Liver (tissue), 7 donors: ENCODE measurements at regions not wholly inside any gene's neighbourhood (a gene's known extent, or its start where the extent isn't known, plus 50 kb on each side); places are given as distances from the start of the nearest gene placed in this dataset.

Source experiments
- DNase-seq: peaks from one replicate; pipeline ENCODE4 v3.0.0-alpha.2; 2017; ENCODE audit warnings: low spot score
- H3K27ac ChIP-seq, 2 donors: one replicate each; pipeline ENCODE4 v1.7.0; 2013; ENCODE audit warnings: inconsistent platforms in 2 of 2, low read length in 2 of 2, control low read depth in 1 of 2, low read depth in 1 of 2, mild to moderate bottlenecking in 1 of 2
- H3K27me3 ChIP-seq, 4 donors: one replicate each; pipeline versions ENCODE4 v1.6.1 to v1.7.0; 2013; ENCODE audit warnings: low read length in 3 of 4, inconsistent platforms in 1 of 4, mild to moderate bottlenecking in 1 of 4, moderate library complexity in 1 of 4; ENCODE audit not compliant: control insufficient read depth in 4 of 4, insufficient read depth in 4 of 4
- H3K36me3 ChIP-seq, 4 donors: one replicate each; pipeline versions ENCODE4 v1.6.1 to v1.7.0; 2013; ENCODE audit warnings: low read length in 3 of 4, mild to moderate bottlenecking in 3 of 4, low read depth in 1 of 4, moderate library complexity in 1 of 4; ENCODE audit not compliant: control insufficient read depth in 4 of 4, insufficient read depth in 3 of 4
- H3K4me1 ChIP-seq, 4 donors: one replicate each; pipeline versions ENCODE4 v1.6.1 to v1.7.0; 2013; ENCODE audit warnings: low read length in 3 of 4, mild to moderate bottlenecking in 3 of 4, moderate library complexity in 1 of 4; ENCODE audit not compliant: control insufficient read depth in 4 of 4, insufficient read depth in 4 of 4
- H3K4me3 ChIP-seq, 3 donors: one replicate each; pipeline versions ENCODE4 v1.6.1 to v1.7.0; 2013; ENCODE audit warnings: low read length in 3 of 3, control low read depth in 1 of 3, low read depth in 1 of 3, mild to moderate bottlenecking in 1 of 3
- H3K9ac ChIP-seq, 2 donors: one replicate each; pipeline ENCODE4 v1.7.0; 2013; ENCODE audit warnings: low read length in 2 of 2, mild to moderate bottlenecking in 2 of 2, moderate library complexity in 2 of 2, control low read depth in 1 of 2, low read depth in 1 of 2
- H3K9me3 ChIP-seq, 4 donors: one replicate each; pipeline versions ENCODE4 v1.6.1 to v1.7.0; 2013; ENCODE audit warnings: low read length in 3 of 4; ENCODE audit not compliant: control insufficient read depth in 4 of 4
- EGR1 ChIP-seq, 2 donors: IDR thresholded peaks; 2 replicates each; pipeline ENCODE4 v1.6.1; 2016 to 2018; ENCODE audit warnings: antibody characterized with exemption in 2 of 2, low read depth in 2 of 2
- FOXA1 ChIP-seq: IDR thresholded peaks from 2 replicates; pipeline ENCODE4 v1.6.1; 2016; ENCODE audit warnings: antibody characterized with exemption
- FOXA2 ChIP-seq: IDR thresholded peaks from 2 replicates; pipeline ENCODE4 v1.6.1; 2016; ENCODE audit warnings: antibody characterized with exemption
- GABPA ChIP-seq, 2 donors: IDR thresholded peaks in 1 of 2; conservative IDR thresholded peaks in 1 of 2; 2 replicates each; pipeline ENCODE4 v1.6.1; 2016; ENCODE audit warnings: antibody characterized with exemption in 2 of 2, mild to moderate bottlenecking in 1 of 2, moderate library complexity in 1 of 2
- HNF4A ChIP-seq, 2 donors: conservative IDR thresholded peaks; 2 replicates each; pipeline ENCODE4 v1.6.1; 2016; ENCODE audit warnings: antibody characterized with exemption in 2 of 2, mild to moderate bottlenecking in 2 of 2
- HNF4G ChIP-seq: IDR thresholded peaks from 2 replicates; pipeline ENCODE4 v1.6.1; 2016; ENCODE audit warnings: antibody characterized with exemption
- JUND ChIP-seq, 2 donors: IDR thresholded peaks; 2 replicates each; pipeline ENCODE4 v1.6.1; 2016; ENCODE audit warnings: antibody characterized with exemption in 2 of 2
- NR2F2 ChIP-seq: IDR thresholded peaks from 2 replicates; pipeline ENCODE4 v1.6.1; 2016; ENCODE audit warnings: antibody characterized with exemption
- RAD21 ChIP-seq, 2 donors: IDR thresholded peaks; 2 replicates each; pipeline ENCODE4 v1.6.1; 2016; ENCODE audit warnings: antibody characterized with exemption in 2 of 2, mild to moderate bottlenecking in 2 of 2
- REST ChIP-seq: IDR thresholded peaks from 2 replicates; pipeline ENCODE4 v1.6.1; 2016; ENCODE audit warnings: antibody characterized with exemption, mild to moderate bottlenecking
- RXRA ChIP-seq, 2 donors: IDR thresholded peaks; 2 replicates each; pipeline ENCODE4 v1.6.1; 2017 to 2018; ENCODE audit warnings: antibody characterized with exemption in 2 of 2, mild to moderate bottlenecking in 1 of 2
- SP1 ChIP-seq: IDR thresholded peaks from 2 replicates; pipeline ENCODE4 v1.6.1; 2018; ENCODE audit warnings: antibody characterized with exemption, mild to moderate bottlenecking
- TAF1 ChIP-seq: conservative IDR thresholded peaks from 2 replicates; pipeline ENCODE4 v1.6.1; 2016; ENCODE audit warnings: antibody characterized with exemption, mild to moderate bottlenecking
- YY1 ChIP-seq: IDR thresholded peaks from 2 replicates; pipeline ENCODE4 v1.6.1; 2016; ENCODE audit warnings: antibody characterized with exemption, mild to moderate bottlenecking
- WGBS: extraction: QIAGEN DNeasy Blood & Tissue Kit; methylation state at CpG from one replicate; pipeline ENCODE4 v1.1.7; 2013; 5-methylcytosine and 5-hydroxymethylcytosine counted together
- TF ChIP-seq, protein P1 (sequence below): IDR thresholded peaks from 2 replicates; pipeline ENCODE4 v1.6.1; 2016; ENCODE audit warnings: antibody characterized with exemption
- TF ChIP-seq, protein P2 (sequence below): IDR thresholded peaks from 2 replicates; pipeline ENCODE4 v1.6.1; 2016; ENCODE audit warnings: antibody characterized with exemption
- donor health status: healthy.
- donor health status: healthy.
- donor health status: healthy.
- donor health status: healthy.

DNA sequence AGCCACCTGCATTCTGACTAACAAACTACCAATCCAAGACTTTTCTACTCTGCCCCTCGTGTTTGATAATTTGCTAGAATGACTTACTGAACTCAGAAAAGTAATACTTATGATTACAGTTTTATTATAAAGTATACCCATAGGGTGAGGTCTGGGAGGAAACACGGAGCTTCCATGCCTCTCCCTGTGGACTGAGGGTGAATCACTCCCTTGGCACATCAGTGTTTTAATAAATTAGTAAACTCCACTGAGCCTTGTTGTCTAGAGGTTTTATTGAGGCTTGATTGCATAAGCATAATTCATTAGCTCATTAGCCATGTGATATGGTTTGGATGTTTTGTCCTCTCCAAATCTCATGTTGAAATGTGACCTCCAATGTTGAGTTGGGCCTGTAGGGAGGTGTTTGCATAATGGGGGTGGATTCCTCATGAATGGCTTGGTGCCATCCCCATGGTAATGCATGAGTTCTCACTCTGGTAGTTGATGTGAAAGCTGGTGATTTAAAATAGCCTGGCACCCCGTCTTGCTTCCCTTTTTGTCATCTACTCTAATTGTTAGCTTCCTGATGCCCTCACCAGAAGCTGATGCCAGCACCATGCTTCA, 233.6 kb upstream of the TRPC7 start:
- no peaks in the 10 kb centered on the region for H3K4me1 ChIP-seq
- DNase-seq, result no peak
- no peak overlapping the region for H3K9ac ChIP-seq
- H3K27ac ChIP-seq, result no peak overlapping the region
- TF ChIP-seq, protein P1, sequence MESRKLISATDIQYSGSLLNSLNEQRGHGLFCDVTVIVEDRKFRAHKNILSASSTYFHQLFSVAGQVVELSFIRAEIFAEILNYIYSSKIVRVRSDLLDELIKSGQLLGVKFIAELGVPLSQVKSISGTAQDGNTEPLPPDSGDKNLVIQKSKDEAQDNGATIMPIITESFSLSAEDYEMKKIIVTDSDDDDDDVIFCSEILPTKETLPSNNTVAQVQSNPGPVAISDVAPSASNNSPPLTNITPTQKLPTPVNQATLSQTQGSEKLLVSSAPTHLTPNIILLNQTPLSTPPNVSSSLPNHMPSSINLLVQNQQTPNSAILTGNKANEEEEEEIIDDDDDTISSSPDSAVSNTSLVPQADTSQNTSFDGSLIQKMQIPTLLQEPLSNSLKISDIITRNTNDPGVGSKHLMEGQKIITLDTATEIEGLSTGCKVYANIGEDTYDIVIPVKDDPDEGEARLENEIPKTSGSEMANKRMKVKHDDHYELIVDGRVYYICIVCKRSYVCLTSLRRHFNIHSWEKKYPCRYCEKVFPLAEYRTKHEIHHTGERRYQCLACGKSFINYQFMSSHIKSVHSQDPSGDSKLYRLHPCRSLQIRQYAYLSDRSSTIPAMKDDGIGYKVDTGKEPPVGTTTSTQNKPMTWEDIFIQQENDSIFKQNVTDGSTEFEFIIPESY, result no peak
- no peak for TF ChIP-seq YY1
- no peak for TF ChIP-seq GABPA (IDR thresholded peaks at IDR 0.05 in 1 of 2, conservative IDR thresholded peaks at IDR 0.05 in 1 of 2)
- no peak for TF ChIP-seq TAF1
- no peak for TF ChIP-seq FOXA2
- no peak for TF ChIP-seq FOXA1
- peaks cover 0 to 7% (median 0%) of the 10 kb centered on the region in 4 donors for H3K27me3 ChIP-seq
- H3K9me3 ChIP-seq, result peaks cover 2 to 19% (median 8%) of the 10 kb centered on the region in 4 donors
- WGBS, result 56% methylated on average over 3 of the region's 3 CpGs
- no peak overlapping the region for H3K4me3 ChIP-seq
- H3K36me3 ChIP-seq, result no peaks in the 10 kb centered on the region

GRCh38 chr5:136594416-136594815, 229.1 kb upstream of the TRPC7 start:
- H3K9me3 ChIP-seq, result no peaks in the 10 kb centered on the region
- no peaks in the 10 kb centered on the region for H3K36me3 ChIP-seq
- H3K9ac ChIP-seq, result no peak overlapping the region
- TF ChIP-seq RAD21 (IDR thresholded peaks at IDR 0.05), result no peak
- no peak overlapping the region for H3K4me3 ChIP-seq
- H3K4me1 ChIP-seq, result no peaks in the 10 kb centered on the region
- H3K27ac ChIP-seq, result no peak overlapping the region
- WGBS, result 60% methylated on average over 2 of the region's 2 CpGs
- DNase-seq, result no peak
- H3K27me3 ChIP-seq, result peaks cover 0 to 6% (median 2%) of the 10 kb centered on the region in 4 donors

DNA sequence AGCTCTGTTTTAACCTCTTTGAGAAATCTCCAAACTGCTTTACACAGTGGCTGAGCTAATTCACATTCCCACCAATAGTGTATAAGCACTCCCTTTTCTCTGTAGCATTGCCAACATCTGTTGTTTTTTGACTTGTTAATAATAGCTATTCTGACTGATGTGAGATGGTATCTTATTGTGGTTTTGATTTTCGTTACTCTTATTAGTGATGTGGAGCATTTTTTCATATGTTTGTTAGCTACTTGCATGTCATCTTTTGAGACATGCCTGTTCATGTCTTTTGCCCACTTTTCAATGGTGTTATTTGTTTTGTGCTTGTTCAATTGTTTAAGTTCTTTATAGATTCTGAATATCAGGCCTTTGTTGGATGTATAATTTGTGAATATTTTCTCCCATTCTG, 225.2 kb upstream of the TRPC7 start:
- H3K4me1 ChIP-seq, result no peaks in the 10 kb centered on the region
- WGBS, result 47% methylated on average over 1 of the region's 1 CpG
- no peaks in the 10 kb centered on the region for H3K36me3 ChIP-seq
- DNase-seq, result no peak
- TF ChIP-seq HNF4G (no peak), JUND (IDR thresholded peaks at IDR 0.05) (no peak), FOXA1 (no peak), FOXA2 (no peak), HNF4A (conservative IDR thresholded peaks at IDR 0.05) (no peak), YY1 (no peak), EGR1 (IDR thresholded peaks at IDR 0.05; ENCODE audit: low read depth in 2 of 2) (no peak), SP1 (no peak), NR2F2 (no peak), RXRA (IDR thresholded peaks at IDR 0.05) (no peak), GABPA (IDR thresholded peaks at IDR 0.05 in 1 of 2, conservative IDR thresholded peaks at IDR 0.05 in 1 of 2) (no peak), TAF1 (no peak), RAD21 (IDR thresholded peaks at IDR 0.05) (no peak), REST (no peak)
- TF ChIP-seq, protein P2, sequence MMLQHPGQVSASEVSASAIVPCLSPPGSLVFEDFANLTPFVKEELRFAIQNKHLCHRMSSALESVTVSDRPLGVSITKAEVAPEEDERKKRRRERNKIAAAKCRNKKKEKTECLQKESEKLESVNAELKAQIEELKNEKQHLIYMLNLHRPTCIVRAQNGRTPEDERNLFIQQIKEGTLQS, result no peak
- TF ChIP-seq, protein P1, result no peak
- no peak overlapping the region for H3K27ac ChIP-seq
- no peak overlapping the region for H3K9ac ChIP-seq
- peaks cover 0 to 6% (median 1%) of the 10 kb centered on the region in 4 donors for H3K27me3 ChIP-seq
- no peaks in the 10 kb centered on the region for H3K9me3 ChIP-seq
- no peak overlapping the region for H3K4me3 ChIP-seq
